Bronchial epithelial cell (primary cell): ENCODE measurements at regions not wholly inside any gene's neighbourhood (a gene's known extent, or its start where the extent isn't known, plus 50 kb on each side); places are given as distances from the start of the nearest gene placed in this dataset.

ENCODE experiments used
- DNase-seq: peaks from one replicate; pipeline ENCODE4 v3.0.0-alpha.2; 2010; ENCODE audit warnings: low read depth
- FAIRE-seq: peaks from 2 replicates; lab custom pipeline; 2011; peaks lifted over from hg19 to GRCh38; lab: Jason Lieb, UNC
- H3K27me3 ChIP-seq: 2 replicates; pipeline ENCODE4 v1.5.1; 2011; ENCODE audit warnings: low read length; ENCODE audit not compliant: control insufficient read depth, insufficient read depth
- H3K36me3 ChIP-seq: 2 replicates; pipeline ENCODE4 v1.5.1; 2011; ENCODE audit warnings: low read length; ENCODE audit not compliant: control insufficient read depth, insufficient read depth
- H3K4me3 ChIP-seq: 2 replicates; pipeline ENCODE4 v1.5.1; 2011; ENCODE audit warnings: mild to moderate bottlenecking, low read depth, low read length, control low read depth
- CTCF ChIP-seq: IDR thresholded peaks from 2 replicates; pipeline ENCODE4 v1.5.1; 2011; ENCODE audit warnings: mild to moderate bottlenecking, moderate library complexity, low read length, control low read depth, inconsistent platforms; ENCODE audit not compliant: insufficient read depth, severe bottlenecking

GRCh38 chr5:4372481-4372880 is 767.6 kb upstream of the ADAMTS16 start:
- FAIRE-seq (no peak), DNase-seq (no peak)
- no peak for TF ChIP-seq CTCF
- Histone ChIP-seq H3K36me3 (no peaks in the 10 kb centered on the region), H3K4me3 (no peak overlapping the region), H3K27me3 (no peaks in the 10 kb centered on the region)

- no peak overlapping the region for H3K4me3 ChIP-seq
- DNase-seq (no peak), FAIRE-seq (no peak)
- no peaks in the 10 kb centered on the region for H3K36me3 ChIP-seq
- H3K27me3 ChIP-seq = no peaks in the 10 kb centered on the region
- TF ChIP-seq CTCF = no peak
Observed at GRCh38 chr5:4373051-4373820, 766.9 kb upstream of the ADAMTS16 start.

GRCh38 chr5:4374866-4375265 is 765.3 kb upstream of the ADAMTS16 start:
- Histone ChIP-seq H3K36me3 (no peaks in the 10 kb centered on the region), H3K4me3 (no peak overlapping the region), H3K27me3 (no peaks in the 10 kb centered on the region)
- DNase-seq = no peak
- no peak for TF ChIP-seq CTCF
- FAIRE-seq = no peak

- H3K27me3 ChIP-seq = no peaks in the 10 kb centered on the region
- no peak for TF ChIP-seq CTCF
- no peak overlapping the region for H3K4me3 ChIP-seq
- H3K36me3 ChIP-seq = no peaks in the 10 kb centered on the region
- DNase-seq (no peak), FAIRE-seq (no peak)
Observed at GRCh38 chr5:4375640-4376039, 764.5 kb upstream of the ADAMTS16 start.

GRCh38 chr5:4383102-4383501 is 757.0 kb upstream of the ADAMTS16 start:
- no peak overlapping the region for H3K4me3 ChIP-seq
- H3K27me3 ChIP-seq = no peaks in the 10 kb centered on the region
- TF ChIP-seq CTCF = no peak
- DNase-seq (no peak), FAIRE-seq (no peak)
- H3K36me3 ChIP-seq = no peaks in the 10 kb centered on the region

GRCh38 chr5:4383518-4384198 is 756.5 kb upstream of the ADAMTS16 start:
- no peak for FAIRE-seq
- Histone ChIP-seq H3K36me3 (no peaks in the 10 kb centered on the region), H3K27me3 (no peaks in the 10 kb centered on the region), H3K4me3 (no peak overlapping the region)
- no peak for DNase-seq
- TF ChIP-seq CTCF = no peak
